ENCODE measurements at regions not wholly inside any gene's neighbourhood (a gene's known extent, or its start where the extent isn't known, plus 50 kb on each side); places are given as distances from the start of the nearest gene placed in this dataset.

DNA sequence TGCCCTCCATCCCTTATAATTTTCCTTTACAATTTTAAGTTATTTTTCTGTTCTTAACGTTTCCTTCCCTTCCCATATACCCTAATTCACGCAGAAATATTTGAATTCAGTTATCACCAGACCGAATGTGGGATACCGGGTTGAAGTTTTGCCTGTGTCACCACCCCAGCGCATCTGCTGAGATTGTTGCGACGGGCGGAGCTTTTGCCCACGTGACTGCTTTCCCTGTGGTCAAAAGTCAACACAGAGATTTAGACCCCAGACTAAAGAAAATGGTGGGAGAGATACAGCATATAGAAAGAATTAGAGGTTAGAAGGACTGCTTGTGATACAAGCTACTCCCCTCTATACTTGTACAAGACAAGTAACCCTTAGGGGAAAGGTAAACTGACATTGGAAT lies 326.4 kb upstream of the CTNND2 start:
- Histone ChIP-seq H2AFZ (ENCODE audit: low read length) (no peak overlapping the region), H3K27ac (ENCODE audit: insufficient read depth, low read length) (no peak overlapping the region), H4K20me1 (ENCODE audit: control insufficient read depth, extremely low read depth, insufficient read depth, low read length) (no peaks in the 10 kb centered on the region), H3K4me1 (ENCODE audit: control insufficient read depth, extremely low read depth, insufficient read depth, low read length) (no peaks in the 10 kb centered on the region), H3K36me3 (ENCODE audit: control insufficient read depth, insufficient read depth, low read length) (no peaks in the 10 kb centered on the region), H3K79me2 (ENCODE audit: control insufficient read depth, insufficient read depth, low read length) (no peaks in the 10 kb centered on the region), H3K27me3 (ENCODE audit: control insufficient read depth, insufficient read depth, low read length) (no peaks in the 10 kb centered on the region), H3K9me3 (ENCODE audit: control insufficient read depth, insufficient read depth, low read depth, low read length) (no peaks in the 10 kb centered on the region), H3K9ac (ENCODE audit: insufficient read depth, low read length) (no peak overlapping the region), H3K4me2 (ENCODE audit: extremely low read depth, insufficient read depth, low read length) (no peak overlapping the region), H3K4me3 (replicated peaks in 1 of 4; ENCODE audit: control extremely low read depth in 1 of 4, insufficient read depth in 1 of 4, low read depth in 3 of 4, low read length in 4 of 4) (no peak overlapping the region)
- no peak for TF ChIP-seq EZH2 (IDR thresholded peaks at IDR 0.05; ENCODE audit: low read length, missing control alignments)
- TF ChIP-seq, protein P1, sequence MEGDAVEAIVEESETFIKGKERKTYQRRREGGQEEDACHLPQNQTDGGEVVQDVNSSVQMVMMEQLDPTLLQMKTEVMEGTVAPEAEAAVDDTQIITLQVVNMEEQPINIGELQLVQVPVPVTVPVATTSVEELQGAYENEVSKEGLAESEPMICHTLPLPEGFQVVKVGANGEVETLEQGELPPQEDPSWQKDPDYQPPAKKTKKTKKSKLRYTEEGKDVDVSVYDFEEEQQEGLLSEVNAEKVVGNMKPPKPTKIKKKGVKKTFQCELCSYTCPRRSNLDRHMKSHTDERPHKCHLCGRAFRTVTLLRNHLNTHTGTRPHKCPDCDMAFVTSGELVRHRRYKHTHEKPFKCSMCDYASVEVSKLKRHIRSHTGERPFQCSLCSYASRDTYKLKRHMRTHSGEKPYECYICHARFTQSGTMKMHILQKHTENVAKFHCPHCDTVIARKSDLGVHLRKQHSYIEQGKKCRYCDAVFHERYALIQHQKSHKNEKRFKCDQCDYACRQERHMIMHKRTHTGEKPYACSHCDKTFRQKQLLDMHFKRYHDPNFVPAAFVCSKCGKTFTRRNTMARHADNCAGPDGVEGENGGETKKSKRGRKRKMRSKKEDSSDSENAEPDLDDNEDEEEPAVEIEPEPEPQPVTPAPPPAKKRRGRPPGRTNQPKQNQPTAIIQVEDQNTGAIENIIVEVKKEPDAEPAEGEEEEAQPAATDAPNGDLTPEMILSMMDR (conservative IDR thresholded peaks at IDR 0.05 in 1 of 2, IDR thresholded peaks at IDR 0.05 in 1 of 2; ENCODE audit: low read depth in 1 of 2, low read length in 2 of 2), result no peak
- DNase-seq (ENCODE audit: low read depth in 2 of 2), result no peak

DNA sequence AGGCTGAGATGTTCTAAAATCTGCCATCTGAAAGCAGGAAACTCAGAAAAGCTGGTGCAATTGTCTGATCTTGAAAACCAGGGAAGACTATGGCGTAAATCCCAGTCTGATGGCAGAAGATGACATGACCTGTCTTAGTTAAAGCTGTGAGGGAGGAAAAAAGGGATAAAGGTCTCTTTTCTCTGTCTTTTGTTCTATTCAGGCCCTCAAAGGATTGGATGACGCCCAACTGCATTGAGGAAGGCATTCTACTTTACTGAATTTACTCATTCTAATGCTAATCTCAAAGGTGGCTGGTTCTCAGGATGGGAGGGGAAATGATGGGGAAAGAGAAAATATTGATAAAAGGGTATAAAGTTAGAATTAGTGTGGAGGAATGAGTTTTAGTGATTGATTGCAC lies 312.8 kb upstream of the CTNND2 start:
- Histone ChIP-seq H3K36me3 (ENCODE audit: control insufficient read depth, insufficient read depth, low read length) (no peaks in the 10 kb centered on the region), H3K79me2 (ENCODE audit: control insufficient read depth, insufficient read depth, low read length) (no peaks in the 10 kb centered on the region), H3K27me3 (ENCODE audit: control insufficient read depth, insufficient read depth, low read length) (no peaks in the 10 kb centered on the region), H3K27ac (ENCODE audit: insufficient read depth, low read length) (no peak overlapping the region), H3K4me3 (replicated peaks in 1 of 4; ENCODE audit: control extremely low read depth in 1 of 4, insufficient read depth in 1 of 4, low read depth in 3 of 4, low read length in 4 of 4) (no peak overlapping the region), H3K9me3 (ENCODE audit: control insufficient read depth, insufficient read depth, low read depth, low read length) (no peaks in the 10 kb centered on the region), H3K4me1 (ENCODE audit: control insufficient read depth, extremely low read depth, insufficient read depth, low read length) (no peaks in the 10 kb centered on the region), H4K20me1 (ENCODE audit: control insufficient read depth, extremely low read depth, insufficient read depth, low read length) (no peaks in the 10 kb centered on the region), H3K4me2 (ENCODE audit: extremely low read depth, insufficient read depth, low read length) (no peak overlapping the region), H3K9ac (ENCODE audit: insufficient read depth, low read length) (no peak overlapping the region), H2AFZ (ENCODE audit: low read length) (no peak overlapping the region)
- TF ChIP-seq, protein P1 (conservative IDR thresholded peaks at IDR 0.05 in 1 of 2, IDR thresholded peaks at IDR 0.05 in 1 of 2; ENCODE audit: low read depth in 1 of 2, low read length in 2 of 2), result no peak
- no peak for TF ChIP-seq EZH2 (IDR thresholded peaks at IDR 0.05; ENCODE audit: low read length, missing control alignments)
- DNase-seq (ENCODE audit: low read depth in 2 of 2), result no peak

DNA sequence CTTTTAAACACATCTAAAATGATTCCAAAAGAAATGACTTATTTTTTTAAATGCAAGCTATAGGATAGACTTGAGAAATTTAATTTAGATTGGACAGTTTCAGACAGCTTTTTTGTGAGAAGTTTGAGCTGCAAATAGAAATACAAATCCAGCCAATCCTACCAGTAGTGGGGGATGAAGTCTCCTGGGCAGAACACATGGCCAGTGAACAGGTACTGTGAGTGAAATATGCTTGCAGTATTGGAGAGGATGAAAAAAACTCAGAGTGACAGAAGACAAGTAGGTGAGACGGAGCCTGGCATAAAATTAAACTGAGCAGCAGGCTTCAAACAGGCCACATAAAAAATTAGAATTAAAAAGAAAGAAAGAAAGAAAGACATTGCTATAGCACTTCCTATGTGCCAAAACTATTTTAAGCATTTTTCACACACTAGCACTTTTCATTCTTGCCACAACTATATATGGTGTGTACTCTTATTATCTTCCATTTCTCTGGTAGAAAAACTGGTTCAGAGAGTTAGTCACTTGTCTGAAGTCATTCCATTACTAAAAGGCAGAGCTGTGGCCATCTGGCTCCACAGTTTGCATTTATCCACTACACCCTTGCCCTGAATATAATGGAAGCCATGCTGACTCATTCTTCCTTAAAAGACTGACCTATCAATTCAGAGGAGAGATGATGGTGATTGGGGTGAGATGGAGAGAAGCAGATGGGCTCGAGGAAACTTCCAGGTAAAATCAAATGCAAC lies 310.2 kb upstream of the CTNND2 start:
- TF ChIP-seq, protein P1 (conservative IDR thresholded peaks at IDR 0.05 in 1 of 2, IDR thresholded peaks at IDR 0.05 in 1 of 2; ENCODE audit: low read depth in 1 of 2, low read length in 2 of 2), result no peak
- TF ChIP-seq EZH2 (IDR thresholded peaks at IDR 0.05; ENCODE audit: low read length, missing control alignments), result no peak
- Histone ChIP-seq H2AFZ (ENCODE audit: low read length) (no peak overlapping the region), H3K4me1 (ENCODE audit: control insufficient read depth, extremely low read depth, insufficient read depth, low read length) (no peaks in the 10 kb centered on the region), H3K9me3 (ENCODE audit: control insufficient read depth, insufficient read depth, low read depth, low read length) (no peaks in the 10 kb centered on the region), H3K36me3 (ENCODE audit: control insufficient read depth, insufficient read depth, low read length) (no peaks in the 10 kb centered on the region), H3K4me3 (replicated peaks in 1 of 4; ENCODE audit: control extremely low read depth in 1 of 4, insufficient read depth in 1 of 4, low read depth in 3 of 4, low read length in 4 of 4) (no peak overlapping the region), H3K9ac (ENCODE audit: insufficient read depth, low read length) (no peak overlapping the region), H3K27ac (ENCODE audit: insufficient read depth, low read length) (no peak overlapping the region), H4K20me1 (ENCODE audit: control insufficient read depth, extremely low read depth, insufficient read depth, low read length) (no peaks in the 10 kb centered on the region), H3K27me3 (ENCODE audit: control insufficient read depth, insufficient read depth, low read length) (no peaks in the 10 kb centered on the region), H3K79me2 (ENCODE audit: control insufficient read depth, insufficient read depth, low read length) (no peaks in the 10 kb centered on the region), H3K4me2 (ENCODE audit: extremely low read depth, insufficient read depth, low read length) (no peak overlapping the region)
- peak in 1 of 2 donors; percentile 31 for DNase-seq (ENCODE audit: low read depth in 2 of 2)

Measured in fibroblast of lung (primary cell).